Gastrocnemius medialis (tissue), 4 donors: ENCODE measurements at regions not wholly inside any gene's neighbourhood (a gene's known extent, or its start where the extent isn't known, plus 50 kb on each side); places are given as distances from the start of the nearest gene placed in this dataset.

ENCODE experiments used
- ATAC-seq, 2 donors: fragments of 150-250 bp; one replicate each; pipeline ENCODE4 v1.9.1; 2016
- DNase-seq, 2 donors: peaks; one replicate each; pipeline ENCODE4 v3.0.0-alpha.2; 2019
- H3K27ac ChIP-seq, 4 donors: fragments of 200-600 bp; sonication (generic); 1 replicate in 1 of 4; 2 replicates in 3 of 4; pipeline ENCODE4 v1.5.1; 2016 to 2018; ENCODE audit warnings: mild to moderate bottlenecking in 2 of 4, moderate library complexity in 1 of 4
- H3K27me3 ChIP-seq, 3 donors: fragments of 200-600 bp; sonication (generic) in 2 of 3; 1 replicate in 1 of 3; 2 replicates in 2 of 3; pipeline versions ENCODE4 v1.5.1 to v1.6.0; 2016 to 2019; ENCODE audit warnings: mild to moderate bottlenecking in 1 of 3, moderate library complexity in 1 of 3
- H3K36me3 ChIP-seq, 2 donors: fragments of 200-600 bp; sonication (generic) in 1 of 2; one replicate each; pipeline ENCODE4 v1.5.1; 2017 to 2018
- H3K4me1 ChIP-seq, 2 donors: fragments of 200-600 bp; sonication (generic) in 1 of 2; one replicate each; pipeline ENCODE4 v1.5.1; 2016 to 2017; ENCODE audit warnings: mild to moderate bottlenecking in 2 of 2
- H3K4me3 ChIP-seq, 4 donors: fragments of 200-600 bp; sonication (generic) in 3 of 4; 1 replicate in 1 of 4; 2 replicates in 3 of 4; pipeline ENCODE4 v1.5.1; 2016 to 2019; ENCODE audit warnings: mild to moderate bottlenecking in 2 of 4
- H3K9me3 ChIP-seq, 3 donors: fragments of 200-600 bp; sonication (generic) in 2 of 3; 1 replicate in 1 of 3; 2 replicates in 2 of 3; pipeline ENCODE4 v1.5.1; 2016 to 2019
- CTCF ChIP-seq, 5 experiments: fragments of 450-650 bp in 3 of 5; fragments of 200-600 bp in 2 of 5; sonication (generic) in 2 of 5; IDR thresholded peaks in 4 of 5; conservative IDR thresholded peaks in 1 of 5; 1 replicate in 4 of 5; 2 replicates in 1 of 5; pipeline ENCODE4 v1.5.1; 2016 to 2019; ENCODE audit warnings: antibody characterized with exemption in 5 of 5, mild to moderate bottlenecking in 3 of 5, moderate library complexity in 3 of 5
- POLR2A ChIP-seq, 2 donors: fragments of 450-650 bp; IDR thresholded peaks; one replicate each; pipeline ENCODE4 v1.6.1; 2017; ENCODE audit warnings: antibody characterized with exemption in 2 of 2, mild to moderate bottlenecking in 2 of 2, moderate library complexity in 2 of 2
- in situ Hi-C, 4 donors: fragments of 200-750 bp; cut with MboI; loops; one replicate each; pipeline versions ENCODE4 v1.15.0 to v1.8.0; 2017; ENCODE audit warnings: low sequenced_read_pairs in 4 of 4
- intact Hi-C: fragments of 100-400 bp; cut with DNase I; formaldehyde crosslinking; loops from one replicate; pipeline ENCODE4 v1.15.1; 2023; ENCODE audit warnings: low total_unique reads

GRCh38 chr18:39380866-39381265, 1815.3 kb upstream of the CELF4 start:
- Histone ChIP-seq H3K36me3 (no peaks in the 10 kb centered on the region), H3K4me1 (no peaks in the 10 kb centered on the region), H3K4me3 (no peak overlapping the region), H3K9me3 (no peaks in the 10 kb centered on the region), H3K27me3 (no peaks in the 10 kb centered on the region), H3K27ac (no peak overlapping the region)
- TF ChIP-seq CTCF (IDR thresholded peaks at IDR 0.05 in 4 of 5, conservative IDR thresholded peaks at IDR 0.05 in 1 of 5) (no peak), POLR2A (IDR thresholded peaks at IDR 0.05) (no peak)
- DNase-seq (no peak), ATAC-seq (no peak)
- in situ Hi-C loops (no loop called here), intact Hi-C loops (no loop called here)

- Histone ChIP-seq H3K27ac (no peak overlapping the region), H3K4me1 (no peaks in the 10 kb centered on the region), H3K27me3 (no peaks in the 10 kb centered on the region), H3K9me3 (no peaks in the 10 kb centered on the region), H3K36me3 (no peaks in the 10 kb centered on the region), H3K4me3 (no peak overlapping the region)
- intact Hi-C loops (no loop called here), in situ Hi-C loops (no loop called here)
- ATAC-seq (no peak), DNase-seq (no peak)
- TF ChIP-seq CTCF (IDR thresholded peaks at IDR 0.05 in 4 of 5, conservative IDR thresholded peaks at IDR 0.05 in 1 of 5) (no peak), POLR2A (IDR thresholded peaks at IDR 0.05) (no peak)
Observed at GRCh38 chr18:39380186-39380725, 1814.7 kb upstream of the CELF4 start.

GRCh38 chr18:39375066-39375465, 1809.5 kb upstream of the CELF4 start:
- no peak for ATAC-seq
- DNase-seq: no peak
- in situ Hi-C loops (no loop called here), intact Hi-C loops (no loop called here)
- Histone ChIP-seq H3K4me3 (no peak overlapping the region), H3K9me3 (no peaks in the 10 kb centered on the region), H3K36me3 (no peaks in the 10 kb centered on the region), H3K27me3 (no peaks in the 10 kb centered on the region), H3K4me1 (no peaks in the 10 kb centered on the region), H3K27ac (no peak overlapping the region)
- TF ChIP-seq CTCF (IDR thresholded peaks at IDR 0.05 in 4 of 5, conservative IDR thresholded peaks at IDR 0.05 in 1 of 5): no peak
- TF ChIP-seq POLR2A (IDR thresholded peaks at IDR 0.05): no peak

- TF ChIP-seq CTCF (IDR thresholded peaks at IDR 0.05 in 4 of 5, conservative IDR thresholded peaks at IDR 0.05 in 1 of 5) (no peak), POLR2A (IDR thresholded peaks at IDR 0.05) (no peak)
- Histone ChIP-seq H3K27me3 (no peaks in the 10 kb centered on the region), H3K27ac (no peak overlapping the region), H3K4me1 (no peaks in the 10 kb centered on the region), H3K36me3 (no peaks in the 10 kb centered on the region), H3K9me3 (no peaks in the 10 kb centered on the region), H3K4me3 (no peak overlapping the region)
- ATAC-seq (no peak), DNase-seq (no peak)
- intact Hi-C loops: no loop called here
- in situ Hi-C loops: no loop called here
Observed at GRCh38 chr18:39371996-39372395, 1806.4 kb upstream of the CELF4 start.

GRCh38 chr18:39366656-39367055, 1801.1 kb upstream of the CELF4 start:
- no peak overlapping the region for H3K4me3 ChIP-seq
- H3K27ac ChIP-seq: no peak overlapping the region
- DNase-seq: no peak
- H3K9me3 ChIP-seq: no peaks in the 10 kb centered on the region
- TF ChIP-seq CTCF (IDR thresholded peaks at IDR 0.05 in 4 of 5, conservative IDR thresholded peaks at IDR 0.05 in 1 of 5): no peak
- no peak for TF ChIP-seq POLR2A (IDR thresholded peaks at IDR 0.05)
- no peaks in the 10 kb centered on the region for H3K27me3 ChIP-seq
- ATAC-seq: no peak
- no peaks in the 10 kb centered on the region for H3K36me3 ChIP-seq
- H3K4me1 ChIP-seq: no peaks in the 10 kb centered on the region
- intact Hi-C loops: no loop called here
- in situ Hi-C loops: no loop called here
